H7 (cell line): ENCODE measurements at regions not wholly inside any gene's neighbourhood (a gene's known extent, or its start where the extent isn't known, plus 50 kb on each side); places are given as distances from the start of the nearest gene placed in this dataset.

Experiments used
- DNase-seq: peaks from one replicate; pipeline ENCODE4 v3.0.0; 2012
- H3K27me3 ChIP-seq: 2 replicates; pipeline ENCODE4 v1.6.0; 2011; ENCODE audit warnings: mild to moderate bottlenecking, low read length; ENCODE audit not compliant: control insufficient read depth, insufficient read depth
- H3K36me3 ChIP-seq: replicated peaks from 2 replicates; pipeline ENCODE4 v1.5.1; 2011; ENCODE audit warnings: low read length; ENCODE audit not compliant: control insufficient read depth, insufficient read depth
- H3K4me3 ChIP-seq: 2 replicates; pipeline ENCODE4 v1.5.1; 2011; ENCODE audit warnings: low read depth, mild to moderate bottlenecking, control low read depth, low read length, moderate library complexity; ENCODE audit not compliant: insufficient read depth

DNA sequence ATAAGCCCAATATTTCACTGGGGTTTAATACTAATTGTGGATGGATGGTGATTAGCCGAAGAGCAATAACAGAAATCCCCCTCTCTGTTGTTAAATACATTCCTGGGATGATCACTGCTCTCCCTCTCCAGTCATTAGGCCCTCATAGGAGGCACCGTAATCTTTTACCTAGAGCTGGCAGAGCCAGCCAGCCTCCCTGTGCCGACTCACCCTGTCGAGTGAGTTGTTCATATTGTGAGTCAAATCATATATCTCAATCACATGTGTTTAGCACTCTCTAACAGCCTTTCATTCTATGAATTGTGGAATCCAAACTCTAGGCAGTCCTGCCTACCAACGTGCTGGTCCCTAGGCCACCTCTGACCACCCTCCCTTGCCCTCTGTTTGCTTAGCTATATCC is 771.0 kb downstream of the IRX1 start:
- H3K4me3 ChIP-seq = no peak overlapping the region
- no peaks in the 10 kb centered on the region for H3K27me3 ChIP-seq
- no peak for DNase-seq
- H3K36me3 ChIP-seq = no peaks in the 10 kb centered on the region

- no peak overlapping the region for H3K4me3 ChIP-seq
- H3K27me3 ChIP-seq = no peaks in the 10 kb centered on the region
- no peaks in the 10 kb centered on the region for H3K36me3 ChIP-seq
- no peak for DNase-seq
These were observed 769.9 kb upstream of the ADAMTS16 start for GRCh38 chr5:4370218-4370617.

DNA sequence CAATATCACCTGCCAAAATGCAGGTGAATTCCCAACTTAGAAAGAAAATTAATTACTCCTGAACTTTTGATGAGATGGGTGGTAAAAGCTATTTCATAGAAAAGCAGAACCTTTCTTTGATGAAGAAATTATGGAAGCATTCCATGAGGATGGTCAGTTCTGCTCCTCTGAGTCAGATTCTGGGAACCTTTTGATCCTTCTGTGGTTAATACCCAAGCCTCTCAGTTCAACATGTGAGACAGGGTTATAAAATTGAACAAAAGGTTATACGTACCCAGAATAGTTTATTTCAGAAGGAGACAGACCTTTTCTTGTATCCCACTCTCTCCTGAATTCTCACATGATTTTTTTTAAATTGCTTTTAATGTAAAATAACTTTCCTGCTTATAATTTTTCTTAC is 767.6 kb upstream of the ADAMTS16 start:
- DNase-seq = no peak
- Histone ChIP-seq H3K27me3 (no peaks in the 10 kb centered on the region), H3K4me3 (no peak overlapping the region), H3K36me3 (no peaks in the 10 kb centered on the region)

- H3K27me3 ChIP-seq = no peaks in the 10 kb centered on the region
- DNase-seq = no peak
- H3K4me3 ChIP-seq = no peak overlapping the region
- no peaks in the 10 kb centered on the region for H3K36me3 ChIP-seq
These were observed 766.9 kb upstream of the ADAMTS16 start for GRCh38 chr5:4373051-4373820.

DNA sequence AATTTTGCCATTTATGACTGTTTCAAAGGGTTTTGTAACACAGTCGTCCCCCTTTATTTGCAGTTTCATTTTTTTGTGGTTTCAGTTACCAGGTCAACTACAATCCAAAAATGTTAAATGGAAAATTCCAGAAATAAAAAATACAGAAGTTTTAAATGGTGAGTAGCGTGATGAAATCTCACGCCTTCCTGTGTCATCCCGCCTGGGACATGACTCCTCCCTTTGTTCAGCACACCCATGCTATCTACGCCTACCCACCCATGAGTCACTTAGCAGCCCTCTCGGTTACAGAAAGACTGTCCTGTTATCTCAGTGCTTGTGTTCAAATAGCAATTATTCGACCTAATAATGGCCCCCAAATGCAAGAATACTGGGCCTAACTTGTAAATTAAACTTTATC is 765.3 kb upstream of the ADAMTS16 start:
- no peaks in the 10 kb centered on the region for H3K27me3 ChIP-seq
- no peaks in the 10 kb centered on the region for H3K36me3 ChIP-seq
- DNase-seq = no peak
- no peak overlapping the region for H3K4me3 ChIP-seq

- no peak for DNase-seq
- no peak overlapping the region for H3K4me3 ChIP-seq
- no peaks in the 10 kb centered on the region for H3K27me3 ChIP-seq
- H3K36me3 ChIP-seq = no peaks in the 10 kb centered on the region
These were observed 764.5 kb upstream of the ADAMTS16 start for GRCh38 chr5:4375640-4376039.

DNA sequence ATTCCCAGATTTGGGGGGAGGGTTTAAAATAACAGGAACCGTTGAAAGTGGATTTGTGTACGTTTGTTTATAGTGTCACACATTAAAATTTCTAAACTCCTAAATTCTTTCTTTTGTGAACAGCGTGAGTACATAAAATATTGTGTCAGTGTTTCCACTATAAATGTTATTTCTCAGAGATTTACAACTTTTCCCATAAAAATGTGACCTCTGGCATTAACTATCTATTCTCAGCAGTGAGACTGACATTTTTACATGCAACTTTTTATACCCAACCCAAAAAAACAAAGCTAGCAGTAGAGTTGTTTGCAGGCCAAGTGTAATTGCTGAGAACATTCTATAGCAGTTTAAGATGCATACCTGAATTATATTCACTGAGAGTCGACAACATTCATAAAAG is 757.0 kb upstream of the ADAMTS16 start:
- Histone ChIP-seq H3K36me3 (no peaks in the 10 kb centered on the region), H3K27me3 (no peaks in the 10 kb centered on the region), H3K4me3 (no peak overlapping the region)
- DNase-seq = no peak

GRCh38 chr5:4383518-4384198 is 756.5 kb upstream of the ADAMTS16 start:
- no peak for DNase-seq

GRCh38 chr5:4384649-4385048 is 755.5 kb upstream of the ADAMTS16 start:
- no peak overlapping the region for H3K4me3 ChIP-seq

More at GRCh38 chr5:4383518-4384198, 756.5 kb upstream of the ADAMTS16 start:
- Histone ChIP-seq H3K27me3 (no peaks in the 10 kb centered on the region), H3K36me3 (no peaks in the 10 kb centered on the region), H3K4me3 (no peak overlapping the region)

GRCh38 chr5:4386152-4386551 is 754.0 kb upstream of the ADAMTS16 start:
- Histone ChIP-seq H3K27me3 (no peaks in the 10 kb centered on the region), H3K36me3 (no peaks in the 10 kb centered on the region), H3K4me3 (no peak overlapping the region)
- DNase-seq = no peak

More at GRCh38 chr5:4384649-4385048, 755.5 kb upstream of the ADAMTS16 start:
- DNase-seq = no peak
- H3K36me3 ChIP-seq = no peaks in the 10 kb centered on the region
- H3K27me3 ChIP-seq = no peaks in the 10 kb centered on the region

DNA sequence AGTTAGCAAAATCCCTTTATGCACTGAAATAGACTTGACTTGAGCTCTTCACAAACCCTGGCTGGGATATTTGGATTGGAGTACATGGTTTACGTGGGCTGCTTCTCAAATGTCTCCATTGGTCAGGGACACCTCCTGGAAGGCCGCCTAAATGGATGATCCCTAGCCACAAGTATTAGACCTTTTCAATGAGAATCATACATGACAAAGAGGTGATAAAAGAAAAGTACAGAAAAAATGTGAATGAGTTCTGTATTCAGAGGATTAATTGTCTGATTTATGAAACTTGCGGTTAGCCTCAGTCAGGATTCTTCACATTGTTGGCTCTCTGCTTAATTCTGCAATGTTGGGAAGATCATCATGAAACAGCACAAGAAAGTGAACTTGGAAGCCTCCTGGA is 752.8 kb upstream of the ADAMTS16 start:
- no peak for DNase-seq
- Histone ChIP-seq H3K4me3 (no peak overlapping the region), H3K27me3 (no peaks in the 10 kb centered on the region), H3K36me3 (no peaks in the 10 kb centered on the region)

- H3K36me3 ChIP-seq = no peaks in the 10 kb centered on the region
- no peaks in the 10 kb centered on the region for H3K27me3 ChIP-seq
- DNase-seq = no peak
- no peak overlapping the region for H3K4me3 ChIP-seq
These were observed 744.4 kb upstream of the ADAMTS16 start for GRCh38 chr5:4395752-4396151.

DNA sequence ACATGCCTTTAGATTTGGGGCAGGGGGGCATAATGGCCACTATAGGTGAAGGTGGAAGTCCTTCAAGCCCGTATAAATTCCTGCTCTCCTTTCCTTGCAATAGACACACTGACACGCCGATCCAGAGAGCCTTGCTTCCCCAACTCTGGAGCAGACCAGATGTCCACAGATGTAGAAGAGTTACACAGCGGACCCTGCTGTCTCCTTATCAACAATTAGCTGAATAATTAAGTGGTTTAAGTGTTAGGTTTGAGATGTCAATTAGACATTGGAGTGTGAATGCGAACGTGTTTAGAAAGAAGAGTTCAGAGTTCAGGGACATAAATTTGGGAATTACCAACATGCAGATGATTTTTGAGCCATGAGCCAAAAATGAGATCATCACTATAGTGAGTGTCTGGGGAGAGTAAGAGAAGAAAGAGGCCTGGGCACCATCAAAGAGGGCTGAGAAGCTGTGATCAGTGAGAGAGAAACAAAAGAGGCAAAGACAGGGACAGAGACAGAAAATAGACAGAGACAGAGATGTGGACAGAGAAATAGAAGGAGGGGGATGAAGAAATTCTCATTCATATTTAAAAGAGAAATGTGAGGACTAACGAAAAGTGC is 734.4 kb upstream of the ADAMTS16 start:
- no peak for DNase-seq
- Histone ChIP-seq H3K36me3 (no peaks in the 10 kb centered on the region), H3K27me3 (no peaks in the 10 kb centered on the region), H3K4me3 (no peak overlapping the region)

DNA sequence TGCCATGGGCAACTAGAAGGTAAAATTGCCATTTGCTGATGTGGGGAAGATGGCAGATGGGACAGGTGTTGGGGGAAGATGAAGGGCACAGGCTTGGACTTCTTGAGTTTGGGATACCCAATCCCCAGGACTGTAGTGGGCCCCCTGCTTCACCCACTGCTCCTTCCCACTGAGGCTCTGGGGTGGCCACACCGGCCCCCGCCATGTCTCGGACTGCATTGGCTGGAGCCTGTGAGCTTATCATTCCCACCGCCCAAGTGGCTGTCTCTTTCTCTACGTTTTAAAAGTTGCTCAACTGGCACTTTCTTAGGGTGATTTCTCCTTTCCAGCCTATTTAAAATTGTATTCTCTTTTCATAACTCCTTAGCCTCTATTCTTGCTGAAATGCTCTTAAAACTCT is 730.0 kb upstream of the ADAMTS16 start:
- Histone ChIP-seq H3K4me3 (no peak overlapping the region), H3K27me3 (no peaks in the 10 kb centered on the region), H3K36me3 (no peaks in the 10 kb centered on the region)
- DNase-seq = no peak

DNA sequence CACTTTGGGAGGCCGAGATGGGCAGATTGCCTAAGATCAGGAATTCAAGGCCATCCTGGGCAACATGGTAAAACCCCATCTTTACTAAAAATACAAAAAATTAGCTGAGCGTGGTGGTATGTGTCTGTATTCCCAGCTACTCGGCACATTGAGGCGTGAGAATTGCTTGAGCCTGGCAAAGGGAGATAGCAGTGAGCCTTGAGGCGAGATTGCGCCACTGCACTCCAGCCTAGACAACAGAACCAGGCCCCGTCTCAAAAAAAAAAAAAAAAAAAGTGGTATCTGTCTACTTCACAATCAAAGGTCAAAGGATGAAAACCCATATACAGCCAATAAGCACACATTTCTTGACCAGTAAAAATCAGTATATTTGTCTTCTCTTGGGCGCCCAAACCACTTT is 728.5 kb upstream of the ADAMTS16 start:
- H3K4me3 ChIP-seq = no peak overlapping the region
- H3K36me3 ChIP-seq = no peaks in the 10 kb centered on the region
- DNase-seq = peak; percentile 28

More for the DNA sequence above, 728.5 kb upstream of the ADAMTS16 start:
- no peaks in the 10 kb centered on the region for H3K27me3 ChIP-seq
